Psoas muscle (tissue), 7 donors: ENCODE measurements at regions not wholly inside any gene's neighbourhood (a gene's known extent, or its start where the extent isn't known, plus 50 kb on each side); places are given as distances from the start of the nearest gene placed in this dataset.

ENCODE experiments used
- ATAC-seq, 4 donors: fragments of 200-7000 bp; cut with Tn5 transposase; one replicate each; pipeline ENCODE4 v1.9.1; 2020; ENCODE audit warnings: moderate library complexity in 3 of 4, mild to moderate bottlenecking in 2 of 4
- DNase-seq, 2 donors: peaks; one replicate each; pipeline ENCODE4 v3.0.0-alpha.2; 2020
- H3K27ac ChIP-seq: fragments of 200-600 bp; one replicate; pipeline ENCODE4 v1.8.0; 2022
- H3K27me3 ChIP-seq, 3 donors: fragments of 200-600 bp in 1 of 3; one replicate each; pipeline versions ENCODE4 v1.6.1 to v1.8.0; 2013 to 2022; ENCODE audit warnings: low read length in 2 of 3, mild to moderate bottlenecking in 2 of 3, moderate library complexity in 1 of 3; ENCODE audit not compliant: insufficient read depth in 3 of 3
- H3K36me3 ChIP-seq, 2 donors: fragments of 200-600 bp in 1 of 2; one replicate each; pipeline versions ENCODE4 v1.6.1 to v1.8.0; 2013 to 2022; ENCODE audit warnings: low read depth in 1 of 2, mild to moderate bottlenecking in 1 of 2, moderate library complexity in 1 of 2; ENCODE audit not compliant: insufficient read depth in 1 of 2
- H3K4me1 ChIP-seq: fragments of 200-600 bp; one replicate; pipeline ENCODE4 v1.8.0; 2022
- H3K4me3 ChIP-seq: fragments of 200-600 bp; one replicate; pipeline ENCODE4 v1.8.0; 2022; ENCODE audit warnings: mild to moderate bottlenecking
- H3K9me3 ChIP-seq: fragments of 200-600 bp; one replicate; pipeline ENCODE4 v1.8.0; 2022
- CTCF ChIP-seq: fragments of 200-600 bp; IDR thresholded peaks from one replicate; pipeline ENCODE4 v1.8.0; 2022; ENCODE audit warnings: antibody characterized with exemption
- WGBS, 3 donors: extraction: QIAGEN DNeasy Blood & Tissue Kit; methylation state at CpG; one replicate each; pipeline versions ENCODE4 v1.1.6 to v1.1.7; 2013; 5-methylcytosine and 5-hydroxymethylcytosine counted together
- intact Hi-C, 2 donors: fragments of 100-400 bp; cut with DNase I; formaldehyde crosslinking; loops; one replicate each; pipeline versions ENCODE4 v1.11.0 to v1.14.2; 2022
- donor health status: healthy with polysubstance abuse.
- donor health status: DM: no; HTN: no; CAD: no; lungs with moderate emphysema.
- donor health status: Bipolar disorder and iron deficiency.
- donor health status: healthy.
- donor health status: DM: yes; HTN: yes; CAD: no.
- donor health status: DM: no; HTN: no; CAD: no.
- donor health status: DM: yes; HTN: yes; CAD: no.

DNA sequence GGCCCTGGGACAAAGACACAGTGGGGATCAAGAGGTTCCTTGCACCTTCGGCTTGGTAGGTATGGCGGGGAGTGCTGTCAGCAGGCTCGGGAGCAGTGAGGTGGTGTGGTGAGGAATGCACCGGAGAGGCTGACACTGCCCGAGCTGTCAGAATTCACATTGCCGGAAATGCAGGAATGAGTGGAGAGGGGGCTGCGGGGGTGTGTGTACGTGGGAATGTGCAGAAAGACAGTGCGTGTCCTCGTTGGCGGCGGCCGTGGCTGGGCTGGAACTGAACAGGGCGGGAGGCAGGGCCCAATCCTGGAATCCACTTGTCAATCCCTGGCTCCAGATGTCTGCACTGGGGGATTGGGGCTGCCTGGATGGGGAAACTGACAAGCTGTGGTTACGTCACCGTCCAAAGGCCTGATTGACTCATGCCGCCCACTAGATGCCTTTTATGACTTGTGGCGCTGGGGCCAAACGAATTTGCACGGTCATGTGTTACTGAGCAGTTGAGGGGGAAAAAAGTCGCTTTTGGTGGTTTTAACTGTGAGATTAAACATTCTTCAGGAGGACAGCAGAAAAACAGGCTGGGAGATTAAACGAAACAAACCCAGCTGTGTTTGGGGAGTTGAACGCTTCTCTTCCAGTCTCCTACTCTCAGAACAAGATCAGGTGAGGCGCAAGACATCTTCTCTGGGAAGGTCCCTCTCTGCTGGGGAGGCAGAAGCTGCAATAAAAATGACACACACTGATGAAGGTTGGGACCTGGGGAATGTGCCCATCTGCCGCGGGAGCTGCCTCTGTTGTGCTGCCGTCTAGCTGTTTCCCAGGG lies 189.4 kb upstream of the GLI2 start:
- 69 to 76% (median 71%) methylated on average over 27 of the region's 27 CpGs for WGBS, 3 donors
- intact Hi-C loops = loop anchor here in 1 of 2 donors (5.0 kb wide), 1 partner anchor 74 kb away; no protein-coding TSS in a partner anchor
- Histone ChIP-seq H3K36me3 (no peaks in the 10 kb centered on the region), H3K9me3 (no peaks in the 10 kb centered on the region), H3K4me1 (peaks cover 31% of the 10 kb centered on the region), H3K27me3 (no peaks in the 10 kb centered on the region), H3K27ac (no peak overlapping the region), H3K4me3 (no peak overlapping the region)
- DNase-seq (peak; percentile 78 to 87), ATAC-seq (peak in 1 of 4 donors; percentile 6)
- no peak for TF ChIP-seq CTCF

- WGBS, 3 donors = 89 to 94% (median 90%) methylated on average over 7 of the region's 7 CpGs
- H3K27me3 ChIP-seq = no peaks in the 10 kb centered on the region
- intact Hi-C loops = loop anchor here in 1 of 2 donors (5.0 kb wide), 1 partner anchor 75 kb away; no protein-coding TSS in a partner anchor
- H3K9me3 ChIP-seq = no peaks in the 10 kb centered on the region
- no peak for TF ChIP-seq CTCF
- no peak overlapping the region for H3K4me3 ChIP-seq
- H3K36me3 ChIP-seq = no peaks in the 10 kb centered on the region
- ATAC-seq (no peak), DNase-seq (no peak)
- H3K4me1 ChIP-seq = peaks cover 31% of the 10 kb centered on the region
- no peak overlapping the region for H3K27ac ChIP-seq
Measured at GRCh38 chr2:120546865-120547390, 188.7 kb upstream of the GLI2 start.

GRCh38 chr2:120547662-120548061 lies 188.0 kb upstream of the GLI2 start:
- TF ChIP-seq CTCF = no peak
- 60 to 82% (median 77%) methylated on average over 1 of the region's 1 CpG for WGBS, 3 donors
- H3K36me3 ChIP-seq = no peaks in the 10 kb centered on the region
- peaks cover 31% of the 10 kb centered on the region for H3K4me1 ChIP-seq
- H3K27ac ChIP-seq = no peak overlapping the region
- H3K4me3 ChIP-seq = no peak overlapping the region
- ATAC-seq = peak in 3 of 4 donors; percentile 34 to 45 (median 41)
- no peaks in the 10 kb centered on the region for H3K9me3 ChIP-seq
- DNase-seq = no peak
- no peaks in the 10 kb centered on the region for H3K27me3 ChIP-seq
- intact Hi-C loops = loop anchor here in 1 of 2 donors (5.0 kb wide), 1 partner anchor 75 kb away; no protein-coding TSS in a partner anchor

- DNase-seq = peak in 1 of 2 donors; percentile 72
- TF ChIP-seq CTCF = no peak
- peak in 3 of 4 donors; percentile 64 to 74 (median 73) for ATAC-seq
- Histone ChIP-seq H3K27me3 (no peaks in the 10 kb centered on the region), H3K9me3 (no peaks in the 10 kb centered on the region), H3K27ac (peak overlapping the region; percentile 12), H3K36me3 (no peaks in the 10 kb centered on the region), H3K4me1 (peaks cover 31% of the 10 kb centered on the region), H3K4me3 (no peak overlapping the region)
- intact Hi-C loops = loop anchor here in 1 of 2 donors (5.0 kb wide), 1 partner anchor 77 kb away; no protein-coding TSS in a partner anchor
- WGBS, 3 donors = 79 to 84% (median 83%) methylated on average over 16 of the region's 16 CpGs
Measured at GRCh38 chr2:120548627-120549608, 186.8 kb upstream of the GLI2 start.
